HEK293 (cell line): ENCODE measurements at regions not wholly inside any gene's neighbourhood (a gene's known extent, or its start where the extent isn't known, plus 50 kb on each side); places are given as distances from the start of the nearest gene placed in this dataset.

Experiments used
- CTCF ChIP-seq: fragments of 450-650 bp; formaldehyde crosslinking; IDR thresholded peaks from 2 replicates; pipeline ENCODE4 v1.5.1; 2016; ENCODE audit warnings: missing biosample characterization, missing genetic modification characterization
- KLF1 ChIP-seq: fragments of 450-650 bp; formaldehyde crosslinking; IDR thresholded peaks from 2 replicates; pipeline ENCODE4 v1.5.1; 2016; ENCODE audit warnings: missing biosample characterization, missing genetic modification characterization
- KLF16 ChIP-seq: fragments of 450-650 bp; formaldehyde crosslinking; IDR thresholded peaks from 2 replicates; pipeline ENCODE4 v1.5.1; 2017; ENCODE audit warnings: missing biosample characterization, missing genetic modification characterization
- MZF1 ChIP-seq: fragments of 450-650 bp; formaldehyde crosslinking; IDR thresholded peaks from 2 replicates; pipeline ENCODE4 v1.5.1; 2017; ENCODE audit warnings: missing biosample characterization, missing genetic modification characterization, borderline replicate concordance
- REST ChIP-seq: fragments of 450-650 bp; formaldehyde crosslinking; IDR thresholded peaks from 2 replicates; pipeline ENCODE4 v1.5.1; 2016; ENCODE audit warnings: missing biosample characterization, missing genetic modification characterization
- ZBTB21 ChIP-seq: fragments of 450-650 bp; formaldehyde crosslinking; IDR thresholded peaks from 2 replicates; pipeline ENCODE4 v1.5.1; 2017; ENCODE audit warnings: missing biosample characterization, missing genetic modification characterization
- ZFP37 ChIP-seq: fragments of 450-650 bp; formaldehyde crosslinking; IDR thresholded peaks from 2 replicates; pipeline ENCODE4 v1.5.1; 2016; ENCODE audit warnings: missing biosample characterization, missing genetic modification characterization
- ZNF148 ChIP-seq: fragments of 450-650 bp; formaldehyde crosslinking; IDR thresholded peaks from 2 replicates; pipeline ENCODE4 v1.5.0; 2017; ENCODE audit warnings: missing biosample characterization, missing genetic modification characterization, borderline replicate concordance
- ZNF24 ChIP-seq: fragments of 450-650 bp; formaldehyde crosslinking; IDR thresholded peaks from 2 replicates; pipeline ENCODE4 v1.5.1; 2016; ENCODE audit warnings: missing biosample characterization, missing genetic modification characterization
- ZNF280D ChIP-seq: fragments of 450-650 bp; formaldehyde crosslinking; IDR thresholded peaks from 2 replicates; pipeline ENCODE4 v1.5.1; 2016; ENCODE audit warnings: missing biosample characterization, missing genetic modification characterization
- ZNF335 ChIP-seq: fragments of 450-650 bp; formaldehyde crosslinking; conservative IDR thresholded peaks from 2 replicates; pipeline ENCODE4 v1.5.1; 2016; ENCODE audit warnings: missing biosample characterization, missing genetic modification characterization
- ZNF366 ChIP-seq: fragments of 450-650 bp; formaldehyde crosslinking; conservative IDR thresholded peaks from 2 replicates; pipeline ENCODE4 v1.5.1; 2016; ENCODE audit warnings: missing biosample characterization, missing genetic modification characterization
- ZNF501 ChIP-seq: fragments of 450-650 bp; formaldehyde crosslinking; IDR thresholded peaks from 2 replicates; pipeline ENCODE4 v1.5.1; 2016; ENCODE audit warnings: missing biosample characterization, missing genetic modification characterization

- TF ChIP-seq REST (tag by site-specific recombination) (no peak), ZNF24 (tag by site-specific recombination) (no peak), ZNF366 (tag by site-specific recombination) (no peak), CTCF (tag by site-specific recombination) (no peak), ZNF501 (tag by site-specific recombination) (no peak), KLF1 (tag by site-specific recombination) (no peak), ZBTB21 (tag by site-specific recombination) (no peak), ZFP37 (tag by site-specific recombination) (no peak), ZNF335 (tag by site-specific recombination) (no peak), ZNF148 (tag by site-specific recombination) (no peak), MZF1 (tag by site-specific recombination) (no peak), ZNF280D (tag by site-specific recombination) (no peak), KLF16 (tag by site-specific recombination) (no peak)
These were observed 201.0 kb upstream of the ZNF217 start for GRCh38 chr20:53794529-53795115.
